ENCODE measurements at regions not wholly inside any gene's neighbourhood (a gene's known extent, or its start where the extent isn't known, plus 50 kb on each side); places are given as distances from the start of the nearest gene placed in this dataset.

DNA sequence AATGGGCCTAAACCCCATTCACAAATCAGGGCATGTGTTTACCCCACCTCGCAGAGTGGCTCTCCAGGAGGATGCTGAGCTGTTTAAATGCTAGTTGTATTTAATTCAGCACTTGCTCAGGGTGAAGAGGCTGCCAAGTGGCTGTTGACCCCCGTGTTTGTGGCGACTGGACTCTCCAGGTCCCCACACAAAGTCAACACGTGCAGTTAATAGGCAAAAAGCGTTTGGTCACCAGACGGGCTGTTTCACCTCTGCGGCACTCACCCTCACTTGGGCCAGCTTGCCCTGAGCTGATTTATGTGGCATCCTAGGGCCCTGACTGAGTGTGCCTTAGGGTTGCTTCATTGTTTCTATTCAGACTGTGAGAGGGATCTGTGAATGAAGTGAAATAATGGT, 152.3 kb downstream of the GAS1 start:
- DNase-seq: no peak
- no peaks in the 10 kb centered on the region for H3K36me3 ChIP-seq
- no peaks in the 10 kb centered on the region for H3K4me1 ChIP-seq
- WGBS, 5 donors: 69 to 75% (median 71%) methylated on average over 7 of the region's 7 CpGs
- H3K4me3 ChIP-seq: no peak overlapping the region
- H3K27me3 ChIP-seq (replicated peaks in 1 of 7): peaks cover 0 to 4% (median 0%) of the 10 kb centered on the region in 7 donors
- H3K27ac ChIP-seq: no peak overlapping the region
- TF ChIP-seq POLR2A (IDR thresholded peaks at IDR 0.05): no peak
- TF ChIP-seq, protein P1, sequence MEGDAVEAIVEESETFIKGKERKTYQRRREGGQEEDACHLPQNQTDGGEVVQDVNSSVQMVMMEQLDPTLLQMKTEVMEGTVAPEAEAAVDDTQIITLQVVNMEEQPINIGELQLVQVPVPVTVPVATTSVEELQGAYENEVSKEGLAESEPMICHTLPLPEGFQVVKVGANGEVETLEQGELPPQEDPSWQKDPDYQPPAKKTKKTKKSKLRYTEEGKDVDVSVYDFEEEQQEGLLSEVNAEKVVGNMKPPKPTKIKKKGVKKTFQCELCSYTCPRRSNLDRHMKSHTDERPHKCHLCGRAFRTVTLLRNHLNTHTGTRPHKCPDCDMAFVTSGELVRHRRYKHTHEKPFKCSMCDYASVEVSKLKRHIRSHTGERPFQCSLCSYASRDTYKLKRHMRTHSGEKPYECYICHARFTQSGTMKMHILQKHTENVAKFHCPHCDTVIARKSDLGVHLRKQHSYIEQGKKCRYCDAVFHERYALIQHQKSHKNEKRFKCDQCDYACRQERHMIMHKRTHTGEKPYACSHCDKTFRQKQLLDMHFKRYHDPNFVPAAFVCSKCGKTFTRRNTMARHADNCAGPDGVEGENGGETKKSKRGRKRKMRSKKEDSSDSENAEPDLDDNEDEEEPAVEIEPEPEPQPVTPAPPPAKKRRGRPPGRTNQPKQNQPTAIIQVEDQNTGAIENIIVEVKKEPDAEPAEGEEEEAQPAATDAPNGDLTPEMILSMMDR (IDR thresholded peaks at IDR 0.05 in 8 of 11, conservative IDR thresholded peaks at IDR 0.05 in 3 of 11): no peak
- TF ChIP-seq POLR2AphosphoS5 (IDR thresholded peaks at IDR 0.05): no peak
- intact Hi-C loops (cut with DNase I; ENCODE audit: low total_unique reads): no loop called here
- H3K9me3 ChIP-seq: no peaks in the 10 kb centered on the region

DNA sequence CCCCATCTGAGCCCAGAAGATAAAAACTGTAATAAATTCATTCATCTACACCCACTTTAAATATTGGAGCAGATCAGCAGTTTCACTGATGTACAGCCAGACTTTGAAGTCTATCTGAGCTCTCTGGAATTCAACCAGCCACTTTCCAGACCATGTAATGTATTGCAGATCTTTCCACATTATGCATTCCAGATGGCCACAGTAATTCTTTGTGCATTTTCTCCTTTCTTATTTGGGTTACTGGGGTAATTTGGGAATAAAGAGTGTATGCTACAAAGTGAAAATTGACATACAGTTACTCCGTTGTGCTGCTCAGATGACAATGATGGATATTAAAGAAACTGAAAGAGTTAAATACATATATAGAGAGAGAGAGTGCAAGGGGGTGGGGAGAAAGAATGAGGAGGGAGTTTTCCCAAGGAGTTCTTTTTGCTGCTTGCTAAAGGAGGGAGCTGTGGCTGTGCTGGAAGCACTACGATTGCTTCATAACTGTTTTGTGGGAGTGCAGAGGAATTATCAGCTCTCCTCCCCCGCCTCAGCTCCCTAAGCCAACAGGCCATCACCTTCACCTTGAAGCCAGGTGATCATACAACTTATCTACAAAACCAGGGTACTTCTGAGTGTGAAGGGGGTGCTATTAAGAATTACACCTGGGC, 152.8 kb downstream of the GAS1 start:
- no peaks in the 10 kb centered on the region for H3K36me3 ChIP-seq
- DNase-seq: no peak
- no peaks in the 10 kb centered on the region for H3K9me3 ChIP-seq
- TF ChIP-seq POLR2A (IDR thresholded peaks at IDR 0.05) (no peak), POLR2AphosphoS5 (IDR thresholded peaks at IDR 0.05) (no peak)
- TF ChIP-seq, protein P1 (IDR thresholded peaks at IDR 0.05 in 8 of 11, conservative IDR thresholded peaks at IDR 0.05 in 3 of 11): no peak
- H3K4me1 ChIP-seq: no peaks in the 10 kb centered on the region
- WGBS, 5 donors: 65 to 87% (median 74%) methylated on average over 3 of the region's 3 CpGs
- peaks cover 0 to 4% (median 0%) of the 10 kb centered on the region in 7 donors for H3K27me3 ChIP-seq (replicated peaks in 1 of 7)
- intact Hi-C loops (cut with DNase I; ENCODE audit: low total_unique reads): no loop called here
- H3K27ac ChIP-seq: no peak overlapping the region
- no peak overlapping the region for H3K4me3 ChIP-seq

DNA sequence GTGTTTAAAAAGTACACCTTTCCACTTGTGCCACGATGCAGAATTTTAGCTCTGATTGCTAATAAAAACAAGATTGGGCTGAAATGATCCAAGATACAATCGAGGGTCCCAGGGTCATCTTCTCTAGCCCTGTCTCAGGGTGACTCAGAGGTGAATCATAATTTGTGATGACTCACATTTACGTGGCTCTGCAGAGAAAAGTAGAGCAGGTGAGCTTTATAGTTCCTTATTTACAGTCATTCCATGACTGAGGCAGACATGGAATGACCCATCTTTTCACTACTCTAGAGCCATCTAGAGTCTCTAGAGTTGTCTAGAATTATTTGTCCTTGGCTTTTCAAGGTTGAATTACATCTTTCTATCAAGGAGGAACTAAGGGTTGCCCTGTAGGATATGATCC, 155.2 kb downstream of the GAS1 start:
- Histone ChIP-seq H3K9me3 (no peaks in the 10 kb centered on the region), H3K4me1 (no peaks in the 10 kb centered on the region), H3K4me3 (no peak overlapping the region), H3K27ac (no peak overlapping the region), H3K36me3 (no peaks in the 10 kb centered on the region), H3K27me3 (replicated peaks in 1 of 7) (peaks cover 0 to 4% (median 0%) of the 10 kb centered on the region in 7 donors)
- intact Hi-C loops (cut with DNase I; ENCODE audit: low total_unique reads): no loop called here
- 59 to 85% (median 70%) methylated on average over 3 of the region's 3 CpGs for WGBS, 5 donors
- TF ChIP-seq POLR2AphosphoS5 (IDR thresholded peaks at IDR 0.05) (no peak), POLR2A (IDR thresholded peaks at IDR 0.05) (no peak)
- TF ChIP-seq, protein P1 (IDR thresholded peaks at IDR 0.05 in 8 of 11, conservative IDR thresholded peaks at IDR 0.05 in 3 of 11): no peak
- DNase-seq: no peak

DNA sequence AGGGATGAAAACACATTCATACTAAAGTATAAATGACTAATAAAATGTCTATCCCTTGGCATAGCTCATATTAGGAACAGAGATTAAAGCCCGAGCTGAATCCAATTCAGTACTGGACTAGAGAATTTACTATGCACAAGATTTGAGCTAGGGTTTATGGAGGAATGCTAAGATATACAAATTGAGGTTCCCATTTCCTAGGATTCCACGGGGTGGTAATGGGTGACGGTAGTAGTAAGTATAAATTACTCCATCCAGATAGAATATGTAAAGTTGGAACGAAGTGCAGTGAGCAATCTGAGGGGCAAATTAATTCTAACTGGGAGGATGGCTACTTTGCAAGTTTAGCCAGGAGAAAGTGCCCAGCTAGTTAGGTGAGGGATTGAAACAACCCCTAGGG, 156.5 kb downstream of the GAS1 start:
- Histone ChIP-seq H3K27ac (no peak overlapping the region), H3K4me1 (no peaks in the 10 kb centered on the region), H3K9me3 (no peaks in the 10 kb centered on the region), H3K36me3 (no peaks in the 10 kb centered on the region), H3K27me3 (replicated peaks in 1 of 7) (peaks cover 0 to 4% (median 0%) of the 10 kb centered on the region in 7 donors), H3K4me3 (no peak overlapping the region)
- TF ChIP-seq, protein P1 (IDR thresholded peaks at IDR 0.05 in 8 of 11, conservative IDR thresholded peaks at IDR 0.05 in 3 of 11): no peak
- no peak for TF ChIP-seq POLR2A (IDR thresholded peaks at IDR 0.05)
- no peak for TF ChIP-seq POLR2AphosphoS5 (IDR thresholded peaks at IDR 0.05)
- DNase-seq: no peak
- WGBS, 5 donors: 78 to 89% (median 83%) methylated on average over 4 of the region's 4 CpGs
- intact Hi-C loops (cut with DNase I; ENCODE audit: low total_unique reads): no loop called here

Measured in spleen (tissue), 11 donors.